GM12874 (cell line): ENCODE measurements at regions not wholly inside any gene's neighbourhood (a gene's known extent, or its start where the extent isn't known, plus 50 kb on each side); places are given as distances from the start of the nearest gene placed in this dataset.

Experiments
- TF ChIP-seq, protein P1 (sequence below): IDR thresholded peaks from 2 replicates; pipeline ENCODE4 v1.5.1; 2011; ENCODE audit warnings: low read depth, mild to moderate bottlenecking, control low read depth, low read length, moderate library complexity; ENCODE audit not compliant: insufficient read depth

DNA sequence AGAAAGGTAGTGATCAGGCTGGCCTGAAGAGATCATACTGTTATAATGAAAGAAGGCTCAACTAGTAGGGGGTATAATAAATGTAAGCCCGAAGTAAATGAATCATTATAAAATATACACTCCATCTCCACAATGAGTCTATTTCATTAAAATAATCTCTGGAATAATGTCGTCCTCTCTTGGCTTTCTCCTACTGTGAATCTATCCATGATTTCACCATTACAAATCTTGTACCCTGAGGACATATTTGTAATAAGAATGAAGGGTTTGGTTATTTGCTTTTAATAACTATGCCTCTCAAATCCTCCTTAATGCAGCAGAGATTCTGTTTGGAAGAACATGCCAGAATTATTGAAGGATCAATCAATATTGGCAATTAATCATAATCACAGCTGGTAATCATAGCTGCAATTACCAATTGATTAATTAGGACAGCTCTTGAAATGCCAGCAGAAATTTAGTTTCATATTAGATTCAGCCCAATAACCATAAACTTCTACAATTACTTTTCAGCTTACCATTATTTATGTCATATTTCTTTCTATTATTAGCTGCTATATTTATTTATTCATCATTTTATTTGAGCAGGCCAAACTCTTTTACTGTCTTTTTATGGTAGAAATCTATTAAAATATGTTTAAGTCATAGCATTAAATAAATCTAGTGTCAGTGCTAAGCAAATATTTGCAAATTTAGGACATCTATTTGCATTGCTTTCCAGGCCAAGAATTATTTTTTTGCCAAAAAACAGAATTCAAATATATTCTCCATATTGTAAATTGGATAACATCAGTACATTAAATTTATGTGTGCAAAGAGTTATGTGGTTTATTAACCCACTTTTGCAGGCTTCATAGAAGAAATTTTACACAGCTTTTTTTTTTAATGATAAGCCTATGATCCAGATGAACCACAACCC, 588.4 kb upstream of the LRRC4C start:
- TF ChIP-seq, protein P1, sequence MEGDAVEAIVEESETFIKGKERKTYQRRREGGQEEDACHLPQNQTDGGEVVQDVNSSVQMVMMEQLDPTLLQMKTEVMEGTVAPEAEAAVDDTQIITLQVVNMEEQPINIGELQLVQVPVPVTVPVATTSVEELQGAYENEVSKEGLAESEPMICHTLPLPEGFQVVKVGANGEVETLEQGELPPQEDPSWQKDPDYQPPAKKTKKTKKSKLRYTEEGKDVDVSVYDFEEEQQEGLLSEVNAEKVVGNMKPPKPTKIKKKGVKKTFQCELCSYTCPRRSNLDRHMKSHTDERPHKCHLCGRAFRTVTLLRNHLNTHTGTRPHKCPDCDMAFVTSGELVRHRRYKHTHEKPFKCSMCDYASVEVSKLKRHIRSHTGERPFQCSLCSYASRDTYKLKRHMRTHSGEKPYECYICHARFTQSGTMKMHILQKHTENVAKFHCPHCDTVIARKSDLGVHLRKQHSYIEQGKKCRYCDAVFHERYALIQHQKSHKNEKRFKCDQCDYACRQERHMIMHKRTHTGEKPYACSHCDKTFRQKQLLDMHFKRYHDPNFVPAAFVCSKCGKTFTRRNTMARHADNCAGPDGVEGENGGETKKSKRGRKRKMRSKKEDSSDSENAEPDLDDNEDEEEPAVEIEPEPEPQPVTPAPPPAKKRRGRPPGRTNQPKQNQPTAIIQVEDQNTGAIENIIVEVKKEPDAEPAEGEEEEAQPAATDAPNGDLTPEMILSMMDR, result no peak

DNA sequence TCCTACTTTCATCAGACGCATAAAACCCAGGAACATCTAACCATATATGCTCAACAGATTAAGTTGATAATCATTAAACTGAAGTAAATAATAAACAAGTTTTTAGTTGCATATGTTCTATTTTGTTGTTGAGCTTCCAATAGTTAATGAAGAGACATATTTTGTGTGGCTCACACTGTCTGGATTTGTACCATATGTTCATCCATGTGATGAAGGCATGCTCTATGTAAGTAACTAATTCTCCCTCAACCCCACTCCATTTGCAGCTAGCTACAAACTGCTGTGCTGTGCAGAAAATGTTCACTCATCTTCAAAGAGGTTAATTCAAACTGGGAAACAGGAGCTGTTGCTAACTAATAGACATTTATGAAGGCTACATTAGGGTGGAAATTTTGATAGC, 589.7 kb upstream of the LRRC4C start:
- TF ChIP-seq, protein P1, result no peak

DNA sequence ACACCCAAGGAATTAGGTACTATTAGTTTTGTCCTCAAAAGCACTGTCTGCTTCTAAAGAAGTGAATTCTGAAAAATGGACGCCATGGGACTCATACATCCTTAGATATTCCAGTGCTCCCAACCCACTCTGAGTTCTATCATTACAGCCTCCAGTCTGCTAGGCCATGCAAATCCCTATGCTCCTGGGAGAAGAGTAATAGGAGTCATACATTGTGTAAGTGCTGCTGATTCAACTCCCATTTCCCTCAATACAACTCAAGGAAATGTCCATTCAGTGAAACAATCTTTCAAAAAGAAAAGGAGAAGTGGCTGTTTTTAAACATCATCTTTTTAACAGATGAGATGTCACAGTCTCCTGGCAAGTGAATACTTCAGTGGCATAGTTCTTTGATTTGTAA, 590.2 kb upstream of the LRRC4C start:
- TF ChIP-seq, protein P1, result no peak

DNA sequence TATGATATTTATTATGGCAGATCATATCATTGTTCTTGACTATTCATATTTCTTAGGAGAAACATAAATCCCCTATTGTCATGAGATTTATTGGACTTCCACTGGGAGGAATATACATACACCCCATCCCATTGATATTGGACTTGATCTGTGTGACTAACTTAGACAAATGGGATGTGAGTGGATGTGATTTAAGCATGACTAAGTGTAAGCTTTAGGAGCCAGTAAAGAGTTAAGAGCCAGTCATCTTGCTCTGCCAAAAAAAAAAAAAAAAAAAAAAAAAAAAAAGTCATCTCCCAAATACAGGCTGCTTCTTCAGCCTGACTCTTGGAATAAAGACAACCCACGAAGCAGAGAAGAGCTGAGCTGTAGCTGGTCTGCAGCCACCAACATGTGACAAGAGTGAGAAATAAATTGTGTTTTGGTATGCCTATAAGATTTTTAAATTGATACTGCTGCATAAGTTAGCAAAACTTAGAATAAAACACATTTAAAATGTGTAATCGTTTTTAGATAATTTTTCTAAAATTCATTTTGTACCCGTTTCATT, 595.0 kb upstream of the LRRC4C start:
- TF ChIP-seq, protein P1, result no peak

DNA sequence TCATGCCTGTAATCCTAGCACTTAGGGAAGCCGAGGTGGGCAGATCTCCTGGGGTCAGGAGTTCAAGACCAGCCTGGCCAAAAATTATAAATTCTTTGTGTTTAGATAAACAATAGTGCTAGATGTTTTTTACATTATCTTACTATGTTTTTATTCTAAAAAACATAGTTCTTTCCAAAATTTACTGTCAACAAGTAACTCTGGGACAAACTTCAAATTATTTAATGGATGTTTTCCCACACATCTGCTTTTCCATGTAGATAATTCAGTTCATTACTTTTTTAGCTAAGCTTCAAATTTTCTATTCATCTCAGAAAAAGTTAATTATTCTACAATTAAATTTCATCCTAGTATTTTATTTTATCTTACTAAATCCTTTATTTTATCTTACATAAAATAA, 596.2 kb upstream of the LRRC4C start:
- TF ChIP-seq, protein P1, result no peak

DNA sequence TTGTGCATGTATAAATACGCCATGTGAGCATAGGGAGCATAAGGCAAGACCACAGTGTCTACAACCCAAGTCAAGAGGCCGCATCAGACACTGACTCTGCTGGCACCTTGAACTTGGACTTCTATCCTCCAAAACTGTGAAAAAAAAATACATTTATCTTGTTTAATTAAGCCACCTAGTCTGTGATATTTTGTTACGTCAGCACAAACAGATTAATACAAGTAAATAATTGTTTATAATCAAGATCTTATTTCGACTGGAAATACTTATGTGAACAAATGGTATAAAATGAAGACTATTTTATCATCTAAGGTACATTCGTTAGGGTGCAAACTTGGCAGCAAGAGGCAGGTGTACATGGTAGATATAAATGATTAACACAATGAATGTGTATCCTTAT, 599.3 kb upstream of the LRRC4C start:
- TF ChIP-seq, protein P1, result no peak

DNA sequence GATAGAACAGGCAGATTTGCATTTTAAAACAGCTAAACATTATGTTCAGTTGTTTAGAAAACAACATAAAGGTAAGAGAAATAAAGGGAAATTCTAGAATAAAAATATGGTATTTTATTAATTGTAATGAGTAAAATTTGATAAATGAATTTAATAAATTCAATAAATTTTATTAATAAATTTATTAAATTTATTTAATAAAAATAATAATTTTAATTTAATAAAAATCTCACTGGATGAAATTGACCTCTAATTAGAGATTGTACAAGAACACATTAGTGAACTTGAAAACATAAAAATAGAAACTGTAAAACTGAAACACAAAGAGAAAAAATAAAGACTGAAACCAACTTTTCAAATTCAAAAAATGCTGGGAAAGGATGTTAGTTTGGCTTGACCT, 605.7 kb upstream of the LRRC4C start:
- TF ChIP-seq, protein P1, result no peak
